ENCODE measurements at regions not wholly inside any gene's neighbourhood (a gene's known extent, or its start where the extent isn't known, plus 50 kb on each side); places are given as distances from the start of the nearest gene placed in this dataset.

DNA sequence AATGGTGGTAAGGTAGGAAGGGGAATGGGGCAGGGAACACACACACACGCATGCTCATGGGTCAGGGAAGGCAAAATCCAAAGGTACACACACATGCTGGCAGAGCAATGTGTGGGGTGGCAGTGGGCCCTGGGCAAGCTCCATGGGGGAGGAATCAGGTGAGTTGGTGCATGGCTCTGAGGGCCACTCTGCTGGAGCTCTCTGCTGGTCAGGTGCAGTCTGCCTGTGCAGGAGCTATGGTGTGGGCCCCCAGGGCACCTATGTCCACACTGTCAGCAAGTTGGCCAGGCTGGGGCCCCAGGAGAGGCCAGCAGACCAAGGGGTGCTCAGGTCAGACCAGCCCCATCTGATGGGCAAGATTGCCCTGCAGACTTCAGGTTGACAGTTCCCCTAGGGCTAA lies 90.1 kb upstream of the GAP43 start:
- TF ChIP-seq CTCF (IDR thresholded peaks at IDR 0.05) (no peak), ZFX (IDR thresholded peaks at IDR 0.05; ENCODE audit: borderline replicate concordance) (no peak)
